Endothelial cell of umbilical vein (primary cell): ENCODE measurements at regions not wholly inside any gene's neighbourhood (a gene's known extent, or its start where the extent isn't known, plus 50 kb on each side); places are given as distances from the start of the nearest gene placed in this dataset.

ENCODE experiments used
- BruUV-seq: library from RNA; stranded (reverse); fragments of 400-500 nt; replicated peaks from 2 replicates; lab custom pipeline; 2021; lab: Mats Ljungman, UMichigan
- CTCF ChIA-PET: fragments of 300-600, 350-600 bp; sonication (Branson Sonifier 250); formaldehyde crosslinking; loops from one replicate; lab custom pipeline; 2021; ENCODE audit warnings: antibody characterized with exemption, inconsistent platforms; lab: Charles Lee
- POLR2A ChIA-PET: fragments of 300-600, 350-600 bp; sonication (Branson Sonifier 250); formaldehyde crosslinking; loops from one replicate; lab custom pipeline; 2021; ENCODE audit warnings: antibody characterized with exemption, inconsistent platforms; lab: Charles Lee
- DNase-seq: peaks from one replicate; pipeline ENCODE4 v3.0.0-alpha.2; 2011; ENCODE audit warnings: low read depth, low spot score
- FAIRE-seq: peaks from 2 replicates; lab custom pipeline; 2011; peaks lifted over from hg19 to GRCh38; lab: Jason Lieb, UNC
- H2AFZ ChIP-seq: 2 replicates; pipeline ENCODE4 v1.6.0; 2012; ENCODE audit warnings: low read depth, low read length, control low read depth, inconsistent platforms
- H3K27ac ChIP-seq: 2 replicates; pipeline ENCODE4 v1.5.1; 2011; ENCODE audit warnings: low read depth, mild to moderate bottlenecking, control low read depth, low read length, moderate library complexity; ENCODE audit not compliant: insufficient read depth
- H3K27me3 ChIP-seq, 2 experiments: 2 replicates each; pipeline versions ENCODE4 v1.6.0 to v1.6.1; 2011; ENCODE audit warnings: low read length in 2 of 2, mixed read lengths in 1 of 2; ENCODE audit not compliant: control insufficient read depth in 2 of 2, insufficient read depth in 2 of 2
- H3K36me3 ChIP-seq, 2 experiments: 2 replicates in 1 of 2; 3 replicates in 1 of 2; pipeline ENCODE4 v1.5.1; 2011; ENCODE audit warnings: low read length in 2 of 2, mild to moderate bottlenecking in 1 of 2, moderate library complexity in 1 of 2; ENCODE audit not compliant: control insufficient read depth in 2 of 2, insufficient read depth in 2 of 2; ENCODE audit errors: extremely low read depth in 1 of 2
- H3K4me1 ChIP-seq: 3 replicates; pipeline ENCODE4 v1.5.1; 2011; ENCODE audit warnings: mild to moderate bottlenecking, low read length; ENCODE audit not compliant: control insufficient read depth, insufficient read depth; ENCODE audit errors: extremely low read depth
- H3K4me2 ChIP-seq: 2 replicates; pipeline ENCODE4 v1.6.1; 2011; ENCODE audit warnings: low read length, control low read depth, mixed read lengths; ENCODE audit not compliant: insufficient read depth
- H3K4me3 ChIP-seq, 3 experiments: fragments of 200-600 bp in 1 of 3; sonication (generic), shearing (Covaris generic) in 1 of 3; replicated peaks in 1 of 3; 2 replicates each; pipeline ENCODE4 v1.5.1; 2011 to 2016; ENCODE audit warnings: control low read depth in 3 of 3, low read length in 3 of 3, mild to moderate bottlenecking in 2 of 3, inconsistent platforms in 1 of 3, low read depth in 1 of 3, moderate library complexity in 1 of 3; ENCODE audit not compliant: insufficient read depth in 1 of 3
- H3K79me2 ChIP-seq: 2 replicates; pipeline ENCODE4 v1.6.0; 2012; ENCODE audit warnings: low read length, inconsistent platforms; ENCODE audit not compliant: control insufficient read depth, insufficient read depth
- H3K9ac ChIP-seq: replicated peaks from 2 replicates; pipeline ENCODE3; 2011; ENCODE audit warnings: low read length, control low read depth; ENCODE audit not compliant: insufficient read depth; ENCODE audit errors: extremely low read depth
- H3K9me1 ChIP-seq: replicated peaks from 3 replicates; pipeline ENCODE4 v1.6.0; 2011; ENCODE audit warnings: mild to moderate bottlenecking, low read length; ENCODE audit not compliant: control insufficient read depth, insufficient read depth; ENCODE audit errors: extremely low read depth
- H3K9me3 ChIP-seq: replicated peaks from 2 replicates; pipeline ENCODE4 v1.5.1; 2012; ENCODE audit warnings: low read length, inconsistent platforms; ENCODE audit not compliant: control insufficient read depth, insufficient read depth
- H4K20me1 ChIP-seq: replicated peaks from 2 replicates; pipeline ENCODE3; 2011; ENCODE audit warnings: mild to moderate bottlenecking, low read length; ENCODE audit not compliant: control insufficient read depth, insufficient read depth; ENCODE audit errors: extremely low read depth
- CTCF ChIP-seq, 2 donors: IDR thresholded peaks; 1 replicate in 1 of 2; 2 replicates in 1 of 2; pipeline ENCODE4 v1.5.1; 2011; ENCODE audit warnings: low read length in 2 of 2, mild to moderate bottlenecking in 2 of 2, moderate library complexity in 2 of 2, control low read depth in 1 of 2, inconsistent platforms in 1 of 2, low read depth in 1 of 2; ENCODE audit not compliant: insufficient read depth in 1 of 2; ENCODE audit errors: extremely low read depth in 1 of 2
- EZH2 ChIP-seq: IDR thresholded peaks from 2 replicates; pipeline ENCODE4 v1.6.1; 2012; ENCODE audit warnings: borderline replicate concordance, low read depth, mild to moderate bottlenecking, moderate library complexity, low read length, inconsistent platforms; ENCODE audit not compliant: severe bottlenecking
- FOS ChIP-seq: IDR thresholded peaks from 2 replicates; pipeline ENCODE4 v1.6.1; 2011; ENCODE audit warnings: mild to moderate bottlenecking, low read length, moderate library complexity, borderline replicate concordance; ENCODE audit not compliant: insufficient read depth
- GATA2 ChIP-seq: IDR thresholded peaks from 2 replicates; pipeline ENCODE4 v1.7.0; 2011; ENCODE audit warnings: low read depth, mild to moderate bottlenecking, moderate library complexity, mixed read lengths, low read length; ENCODE audit not compliant: insufficient read length, insufficient read depth
- JUN ChIP-seq: IDR thresholded peaks from 2 replicates; pipeline ENCODE4 v1.6.1; 2011; ENCODE audit warnings: borderline replicate concordance, low read depth; ENCODE audit not compliant: insufficient read length, insufficient read depth
- MAX ChIP-seq: IDR thresholded peaks from 2 replicates; pipeline ENCODE4 v1.6.1; 2011; ENCODE audit not compliant: insufficient read depth, insufficient read length
- MYC ChIP-seq: IDR thresholded peaks from one replicate; pipeline ENCODE4 v1.6.1; 2011; ENCODE audit warnings: mild to moderate bottlenecking, low read depth, low read length
- POLR2A ChIP-seq: IDR thresholded peaks from 2 replicates; pipeline ENCODE4 v1.6.1; 2012; ENCODE audit warnings: low read depth, mild to moderate bottlenecking, control low read depth, low read length
- POLR2AphosphoS5 ChIP-seq: IDR thresholded peaks from 2 replicates; pipeline ENCODE4 v1.6.1; 2012; ENCODE audit warnings: low read depth, mild to moderate bottlenecking, control low read depth, low read length, moderate library complexity; ENCODE audit not compliant: insufficient read depth
- dilution Hi-C: fragments of 300-500 bp; cut with MboI; formaldehyde crosslinking; loops from one replicate; pipeline ENCODE4 v1.15.0; 2019; ENCODE audit warnings: low sequenced_read_pairs; ENCODE audit not compliant: extremely low pct_ligation_motif_present
- intact Hi-C: fragments of 100-400 bp; cut with micrococcal nuclease; formaldehyde crosslinking; loops from one replicate; pipeline ENCODE4 v1.10.0; 2022

DNA sequence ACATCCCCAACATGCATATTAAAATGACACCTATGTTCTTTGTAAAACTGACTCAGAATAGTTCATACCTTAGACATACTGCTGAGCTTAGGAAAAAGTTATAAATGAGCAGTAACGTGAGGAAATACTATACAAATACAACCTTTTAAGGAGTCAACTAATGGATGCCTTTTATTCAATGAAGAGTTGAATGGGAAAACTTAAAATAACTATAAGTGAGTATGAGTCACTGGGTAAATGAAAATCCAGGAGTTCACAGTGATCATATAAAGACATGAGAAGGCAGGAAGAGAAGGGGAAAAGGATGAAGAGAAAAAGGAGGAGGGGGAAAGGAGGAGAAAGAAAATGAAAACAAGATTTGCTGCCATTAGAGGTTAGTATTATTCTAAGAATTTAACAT is 157.8 kb upstream of the PCDH15 start:
- Histone ChIP-seq H3K4me3 (no peak overlapping the region), H3K36me3 (no peaks in the 10 kb centered on the region), H3K9ac (no peak overlapping the region), H3K4me2 (no peak overlapping the region), H3K79me2 (no peaks in the 10 kb centered on the region), H2AFZ (no peak overlapping the region), H3K27ac (no peak overlapping the region), H3K9me3 (no peaks in the 10 kb centered on the region), H3K4me1 (no peaks in the 10 kb centered on the region), H4K20me1 (no peaks in the 10 kb centered on the region), H3K9me1 (no peaks in the 10 kb centered on the region), H3K27me3 (no peaks in the 10 kb centered on the region)
- no peak for TF ChIP-seq MAX
- TF ChIP-seq EZH2 = no peak
- no peak for TF ChIP-seq GATA2
- TF ChIP-seq CTCF (IDR thresholded peaks at IDR 0.05; ENCODE audit: extremely low read depth in 1 of 2, insufficient read depth in 1 of 2, low read depth in 1 of 2, low read length in 2 of 2) = no peak
- no peak for TF ChIP-seq POLR2A
- no peak for TF ChIP-seq JUN
- TF ChIP-seq MYC = no peak
- TF ChIP-seq FOS = no peak
- no peak for TF ChIP-seq POLR2AphosphoS5
- no TSS peak for BruUV-seq
- intact Hi-C loops = no loop called here
- FAIRE-seq (no peak), DNase-seq (peak; percentile 5)
- dilution Hi-C loops = no loop called here
- POLR2A ChIA-PET = no interaction called here
- CTCF ChIA-PET = no interaction called here
